ENCODE measurements at regions not wholly inside any gene's neighbourhood (a gene's known extent, or its start where the extent isn't known, plus 50 kb on each side); places are given as distances from the start of the nearest gene placed in this dataset.

DNA sequence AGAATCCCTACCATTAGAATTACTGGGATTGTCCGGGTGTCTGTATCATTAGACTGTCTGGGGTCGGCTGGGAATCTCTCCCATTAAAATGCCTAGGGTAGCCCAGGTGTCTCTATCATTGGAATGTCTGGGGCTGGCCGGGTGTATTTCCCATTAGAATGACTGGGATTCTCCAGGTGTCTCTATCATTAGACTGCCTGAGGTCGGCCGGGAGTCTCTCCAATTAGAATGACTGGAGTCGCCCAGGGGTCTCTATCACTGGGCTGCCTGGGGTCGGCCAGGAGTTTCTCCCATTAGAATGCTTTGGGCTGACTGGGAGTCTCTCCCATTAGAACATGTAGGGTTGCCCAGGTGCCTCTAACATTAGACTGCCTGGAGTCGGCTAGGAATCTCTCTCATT is 1560.7 kb downstream of the UQCRFS1 start:
- ChIA-PET CTCF (no interaction called here), POLR2A (no interaction called here)
- Histone ChIP-seq H3K9me3 (ENCODE audit: control insufficient read depth, insufficient read depth, low read depth, low read length) (peaks cover 7% of the 10 kb centered on the region; the same call in 1 of the 2 replicates), H3K36me3 (ENCODE audit: control insufficient read depth in 2 of 2, insufficient read depth in 1 of 2, low read length in 2 of 2) (no peaks in the 10 kb centered on the region), H3K4me3 (ENCODE audit: low read depth, low read length) (no peak overlapping the region), H3K4me1 (ENCODE audit: control insufficient read depth, insufficient read depth, low read length) (no peaks in the 10 kb centered on the region), H3K27ac (ENCODE audit: extremely low read depth, low read depth, low read length) (no peak overlapping the region)
- TF ChIP-seq ZNF621 (tag by site-specific recombination; IDR thresholded peaks at IDR 0.05), result no peak
- TF ChIP-seq ZFP37 (tag by site-specific recombination; IDR thresholded peaks at IDR 0.05), result no peak
- no peak for TF ChIP-seq ZSCAN30 (tag by site-specific recombination; IDR thresholded peaks at IDR 0.05)
- no peak for TF ChIP-seq ZNF555 (tag by site-specific recombination; conservative IDR thresholded peaks at IDR 0.05)
- TF ChIP-seq ZBTB1 (tag by site-specific recombination; IDR thresholded peaks at IDR 0.05), result no peak
- no peak for TF ChIP-seq TSHZ1 (tag by site-specific recombination; IDR thresholded peaks at IDR 0.05; ENCODE audit: borderline replicate concordance)
- TF ChIP-seq, protein P1, sequence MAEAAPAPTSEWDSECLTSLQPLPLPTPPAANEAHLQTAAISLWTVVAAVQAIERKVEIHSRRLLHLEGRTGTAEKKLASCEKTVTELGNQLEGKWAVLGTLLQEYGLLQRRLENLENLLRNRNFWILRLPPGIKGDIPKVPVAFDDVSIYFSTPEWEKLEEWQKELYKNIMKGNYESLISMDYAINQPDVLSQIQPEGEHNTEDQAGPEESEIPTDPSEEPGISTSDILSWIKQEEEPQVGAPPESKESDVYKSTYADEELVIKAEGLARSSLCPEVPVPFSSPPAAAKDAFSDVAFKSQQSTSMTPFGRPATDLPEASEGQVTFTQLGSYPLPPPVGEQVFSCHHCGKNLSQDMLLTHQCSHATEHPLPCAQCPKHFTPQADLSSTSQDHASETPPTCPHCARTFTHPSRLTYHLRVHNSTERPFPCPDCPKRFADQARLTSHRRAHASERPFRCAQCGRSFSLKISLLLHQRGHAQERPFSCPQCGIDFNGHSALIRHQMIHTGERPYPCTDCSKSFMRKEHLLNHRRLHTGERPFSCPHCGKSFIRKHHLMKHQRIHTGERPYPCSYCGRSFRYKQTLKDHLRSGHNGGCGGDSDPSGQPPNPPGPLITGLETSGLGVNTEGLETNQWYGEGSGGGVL (tag by site-specific recombination; IDR thresholded peaks at IDR 0.05), result no peak
- TF ChIP-seq HOXC10 (CRISPR knock-in tag; IDR thresholded peaks at IDR 0.05), result no peak
- no peak for TF ChIP-seq ZSCAN16 (tag by site-specific recombination; IDR thresholded peaks at IDR 0.05)
- TF ChIP-seq ZNF501 (tag by site-specific recombination; IDR thresholded peaks at IDR 0.05), result no peak
- no peak for TF ChIP-seq GLIS2 (tag by site-specific recombination; IDR thresholded peaks at IDR 0.05)
- no peak for TF ChIP-seq ZNF670 (tag by site-specific recombination; IDR thresholded peaks at IDR 0.05; ENCODE audit: low read depth)
- no peak for TF ChIP-seq ZNF221 (tag by site-specific recombination; IDR thresholded peaks at IDR 0.05; ENCODE audit: borderline replicate concordance)
- TF ChIP-seq KLF10 (tag by site-specific recombination; IDR thresholded peaks at IDR 0.05), result no peak
- TF ChIP-seq ZSCAN4 (tag by site-specific recombination; IDR thresholded peaks at IDR 0.05), result no peak

DNA sequence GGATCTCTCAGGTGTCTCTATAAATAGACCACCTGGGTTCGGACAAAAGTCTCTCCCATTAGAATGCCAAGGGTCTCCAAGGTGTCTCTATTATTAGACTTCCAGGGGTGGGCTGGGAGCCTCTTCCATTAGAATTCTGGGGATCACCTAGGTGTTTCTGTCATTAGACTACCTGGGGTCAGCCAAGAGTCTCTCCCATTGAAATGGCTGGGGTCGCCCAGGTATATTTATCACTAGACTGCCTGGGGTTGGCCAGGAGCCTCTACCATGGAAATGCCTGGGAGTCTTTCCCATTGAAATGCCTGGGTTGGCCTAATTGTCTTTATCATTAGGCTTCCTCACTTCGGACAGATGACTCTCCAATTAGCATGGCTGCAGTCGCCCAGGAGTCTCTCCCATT is 1565.5 kb downstream of the UQCRFS1 start:
- CTCF ChIA-PET, result no interaction called here
- no peaks in the 10 kb centered on the region for H3K36me3 ChIP-seq (ENCODE audit: control insufficient read depth in 2 of 2, insufficient read depth in 1 of 2, low read length in 2 of 2)
- no peak overlapping the region for H3K27ac ChIP-seq (ENCODE audit: extremely low read depth, low read depth, low read length)
- POLR2A ChIA-PET, result no interaction called here
- peaks cover 5% of the 10 kb centered on the region for H3K9me3 ChIP-seq (ENCODE audit: control insufficient read depth, insufficient read depth, low read depth, low read length)
- no peak overlapping the region for H3K4me3 ChIP-seq (ENCODE audit: low read depth, low read length)
- H3K4me1 ChIP-seq (ENCODE audit: control insufficient read depth, insufficient read depth, low read length), result no peaks in the 10 kb centered on the region
- TF ChIP-seq ZNF202 (tag by site-specific recombination; IDR thresholded peaks at IDR 0.05; ENCODE audit: borderline replicate concordance), result no peak
- TF ChIP-seq PRDM1 (tag by site-specific recombination; IDR thresholded peaks at IDR 0.05), result no peak
- TF ChIP-seq, protein P2, sequence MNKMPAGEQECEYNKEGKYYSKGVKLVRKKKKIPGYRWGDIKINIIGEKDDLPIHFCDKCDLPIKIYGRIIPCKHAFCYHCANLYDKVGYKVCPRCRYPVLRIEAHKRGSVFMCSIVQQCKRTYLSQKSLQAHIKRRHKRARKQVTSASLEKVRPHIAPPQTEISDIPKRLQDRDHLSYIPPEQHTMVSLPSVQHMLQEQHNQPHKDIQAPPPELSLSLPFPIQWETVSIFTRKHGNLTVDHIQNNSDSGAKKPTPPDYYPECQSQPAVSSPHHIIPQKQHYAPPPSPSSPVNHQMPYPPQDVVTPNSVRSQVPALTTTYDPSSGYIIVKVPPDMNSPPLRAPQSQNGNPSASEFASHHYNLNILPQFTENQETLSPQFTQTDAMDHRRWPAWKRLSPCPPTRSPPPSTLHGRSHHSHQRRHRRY (tag by site-specific recombination; IDR thresholded peaks at IDR 0.05), result no peak
- TF ChIP-seq, protein P3, sequence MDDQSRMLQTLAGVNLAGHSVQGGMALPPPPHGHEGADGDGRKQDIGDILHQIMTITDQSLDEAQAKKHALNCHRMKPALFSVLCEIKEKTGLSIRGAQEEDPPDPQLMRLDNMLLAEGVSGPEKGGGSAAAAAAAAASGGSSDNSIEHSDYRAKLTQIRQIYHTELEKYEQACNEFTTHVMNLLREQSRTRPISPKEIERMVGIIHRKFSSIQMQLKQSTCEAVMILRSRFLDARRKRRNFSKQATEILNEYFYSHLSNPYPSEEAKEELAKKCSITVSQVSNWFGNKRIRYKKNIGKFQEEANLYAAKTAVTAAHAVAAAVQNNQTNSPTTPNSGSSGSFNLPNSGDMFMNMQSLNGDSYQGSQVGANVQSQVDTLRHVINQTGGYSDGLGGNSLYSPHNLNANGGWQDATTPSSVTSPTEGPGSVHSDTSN (CRISPR knock-in tag; IDR thresholded peaks at IDR 0.05), result no peak
- TF ChIP-seq ZNF426 (tag by site-specific recombination; IDR thresholded peaks at IDR 0.05), result no peak
- TF ChIP-seq, protein P4, sequence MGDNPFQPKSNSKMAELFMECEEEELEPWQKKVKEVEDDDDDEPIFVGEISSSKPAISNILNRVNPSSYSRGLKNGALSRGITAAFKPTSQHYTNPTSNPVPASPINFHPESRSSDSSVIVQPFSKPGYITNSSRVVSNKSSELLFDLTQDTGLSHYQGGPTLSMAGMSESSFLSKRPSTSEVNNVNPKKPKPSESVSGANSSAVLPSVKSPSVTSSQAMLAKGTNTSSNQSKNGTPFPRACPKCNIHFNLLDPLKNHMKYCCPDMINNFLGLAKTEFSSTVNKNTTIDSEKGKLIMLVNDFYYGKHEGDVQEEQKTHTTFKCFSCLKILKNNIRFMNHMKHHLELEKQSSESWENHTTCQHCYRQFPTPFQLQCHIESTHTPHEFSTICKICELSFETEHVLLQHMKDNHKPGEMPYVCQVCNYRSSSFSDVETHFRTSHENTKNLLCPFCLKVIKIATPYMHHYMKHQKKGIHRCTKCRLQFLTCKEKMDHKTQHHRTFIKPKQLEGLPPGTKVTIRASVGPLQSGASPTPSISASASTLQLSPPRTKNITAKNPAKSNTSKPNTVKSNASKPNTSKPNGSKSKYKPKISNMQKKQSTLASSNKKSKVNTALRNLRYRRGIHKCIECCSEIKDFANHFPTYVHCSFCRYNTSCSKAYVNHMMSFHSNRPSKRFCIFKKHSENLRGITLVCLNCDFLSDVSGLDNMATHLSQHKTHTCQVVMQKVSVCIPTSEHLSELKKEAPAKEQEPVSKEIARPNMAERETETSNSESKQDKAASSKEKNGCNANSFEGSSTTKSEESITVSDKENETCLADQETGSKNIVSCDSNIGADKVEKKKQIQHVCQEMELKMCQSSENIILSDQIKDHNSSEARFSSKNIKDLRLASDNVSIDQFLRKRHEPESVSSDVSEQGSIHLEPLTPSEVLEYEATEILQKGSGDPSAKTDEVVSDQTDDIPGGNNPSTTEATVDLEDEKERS (tag by site-specific recombination; IDR thresholded peaks at IDR 0.05), result no peak
- no peak for TF ChIP-seq ZNF16 (tag by site-specific recombination; IDR thresholded peaks at IDR 0.05; ENCODE audit: low read depth)
- no peak for TF ChIP-seq ZNF529 (tag by site-specific recombination; IDR thresholded peaks at IDR 0.05; ENCODE audit: insufficient replicate concordance)
- no peak for TF ChIP-seq ZNF146 (tag by site-specific recombination; IDR thresholded peaks at IDR 0.05)
- no peak for TF ChIP-seq ZNF169 (tag by site-specific recombination; IDR thresholded peaks at IDR 0.05)
